Muscle of leg (tissue), 3 donors: ENCODE measurements at regions not wholly inside any gene's neighbourhood (a gene's known extent, or its start where the extent isn't known, plus 50 kb on each side); places are given as distances from the start of the nearest gene placed in this dataset.
A peak's percentile ranks its signal among the peaks of the same experiment; 100 is the strongest.

Experiments used
- DNase-seq: peaks from one replicate; pipeline ENCODE4 v3.0.0; 2013
- H3K27ac ChIP-seq: one replicate; pipeline ENCODE4 v1.5.1; 2013; ENCODE audit warnings: mild to moderate bottlenecking, low read length, control low read depth
- H3K27me3 ChIP-seq: one replicate; pipeline ENCODE4 v1.6.1; 2013; ENCODE audit warnings: low read length; ENCODE audit not compliant: control insufficient read depth, insufficient read depth
- H3K36me3 ChIP-seq: one replicate; pipeline ENCODE4 v1.6.1; 2013; ENCODE audit warnings: low read length; ENCODE audit not compliant: control insufficient read depth, insufficient read depth
- H3K4me1 ChIP-seq: one replicate; pipeline ENCODE4 v1.6.1; 2013; ENCODE audit warnings: low read length; ENCODE audit not compliant: control insufficient read depth, insufficient read depth
- H3K4me3 ChIP-seq: one replicate; pipeline ENCODE4 v1.5.1; 2013; ENCODE audit warnings: low read length, control low read depth
- H3K9me3 ChIP-seq: replicated peaks from 2 replicates; pipeline ENCODE4 v1.6.1; 2013; ENCODE audit warnings: low read depth, low read length; ENCODE audit not compliant: control insufficient read depth
- WGBS: methylation state at CpG from one replicate; pipeline ENCODE4 v1.1.5; 2013; ENCODE audit warnings: missing lambda C conversion rate; ENCODE audit not compliant: insufficient coverage; 5-methylcytosine and 5-hydroxymethylcytosine counted together

GRCh38 chr9:107218829-107219485 lies 64.1 kb upstream of the RAD23B start:
- 64% methylated on average over 4 of the region's 6 CpGs for WGBS
- H3K27ac ChIP-seq, result no peak overlapping the region
- H3K4me1 ChIP-seq, result no peaks in the 10 kb centered on the region
- H3K4me3 ChIP-seq, result no peak overlapping the region
- no peaks in the 10 kb centered on the region for H3K27me3 ChIP-seq
- DNase-seq, result no peak
- H3K9me3 ChIP-seq, result no peaks in the 10 kb centered on the region
- H3K36me3 ChIP-seq, result no peaks in the 10 kb centered on the region

GRCh38 chr9:107219486-107220077 lies 63.5 kb upstream of the RAD23B start:
- Histone ChIP-seq H3K36me3 (no peaks in the 10 kb centered on the region), H3K27ac (no peak overlapping the region), H3K4me3 (no peak overlapping the region), H3K4me1 (no peaks in the 10 kb centered on the region), H3K27me3 (no peaks in the 10 kb centered on the region), H3K9me3 (no peaks in the 10 kb centered on the region)
- DNase-seq, result no peak
- 83% methylated on average over 1 of the region's 4 CpGs for WGBS

GRCh38 chr9:107221321-107221720 lies 61.8 kb upstream of the RAD23B start:
- H3K4me1 ChIP-seq, result no peaks in the 10 kb centered on the region
- no peak overlapping the region for H3K4me3 ChIP-seq
- H3K9me3 ChIP-seq, result no peaks in the 10 kb centered on the region
- 60% methylated on average over 1 of the region's 2 CpGs for WGBS
- H3K27me3 ChIP-seq, result no peaks in the 10 kb centered on the region
- H3K27ac ChIP-seq, result no peak overlapping the region
- no peaks in the 10 kb centered on the region for H3K36me3 ChIP-seq
- DNase-seq, result no peak

- peak; percentile 49 for DNase-seq
- H3K27ac ChIP-seq, result peak overlapping the region; percentile 38
- no peaks in the 10 kb centered on the region for H3K9me3 ChIP-seq
- WGBS, result 27% methylated on average over 7 of the region's 7 CpGs
- no peaks in the 10 kb centered on the region for H3K4me1 ChIP-seq
- H3K36me3 ChIP-seq, result no peaks in the 10 kb centered on the region
- H3K27me3 ChIP-seq, result no peaks in the 10 kb centered on the region
- H3K4me3 ChIP-seq, result no peak overlapping the region
Observed at GRCh38 chr9:107222020-107222522, 61.0 kb upstream of the RAD23B start.

- peaks cover 5% of the 10 kb centered on the region for H3K4me1 ChIP-seq
- no peaks in the 10 kb centered on the region for H3K36me3 ChIP-seq
- no peak overlapping the region for H3K4me3 ChIP-seq
- DNase-seq, result no peak
- WGBS, result no CpG with 5 or more reads among the region's 2 CpGs
- no peaks in the 10 kb centered on the region for H3K9me3 ChIP-seq
- H3K27me3 ChIP-seq, result no peaks in the 10 kb centered on the region
- no peak overlapping the region for H3K27ac ChIP-seq
Observed at GRCh38 chr9:107223381-107223780, 59.7 kb upstream of the RAD23B start.

- WGBS, result no CpG with 5 or more reads among the region's 2 CpGs
- Histone ChIP-seq H3K9me3 (no peaks in the 10 kb centered on the region), H3K27ac (no peak overlapping the region)
Observed at GRCh38 chr9:107224252-107224651, 58.8 kb upstream of the RAD23B start.

GRCh38 chr9:107226421-107226820 lies 56.7 kb upstream of the RAD23B start:
- H3K4me3 ChIP-seq, result no peak overlapping the region
- H3K9me3 ChIP-seq, result no peaks in the 10 kb centered on the region
- no peak for DNase-seq
- H3K27ac ChIP-seq, result no peak overlapping the region
- no peaks in the 10 kb centered on the region for H3K27me3 ChIP-seq
- H3K36me3 ChIP-seq, result no peaks in the 10 kb centered on the region
- H3K4me1 ChIP-seq, result peaks cover 9% of the 10 kb centered on the region
- no CpG with 5 or more reads among the region's 2 CpGs for WGBS

More at GRCh38 chr9:107224252-107224651, 58.8 kb upstream of the RAD23B start:
- Histone ChIP-seq H3K4me1 (peaks cover 5% of the 10 kb centered on the region), H3K27me3 (no peaks in the 10 kb centered on the region), H3K4me3 (no peak overlapping the region), H3K36me3 (no peaks in the 10 kb centered on the region)
- DNase-seq, result no peak

- no CpG with 5 or more reads among the region's 3 CpGs for WGBS
- H3K36me3 ChIP-seq, result no peaks in the 10 kb centered on the region
- DNase-seq, result peak; percentile 80
- peaks cover 9% of the 10 kb centered on the region for H3K4me1 ChIP-seq
- H3K27me3 ChIP-seq, result no peaks in the 10 kb centered on the region
- no peak overlapping the region for H3K27ac ChIP-seq
- H3K9me3 ChIP-seq, result no peaks in the 10 kb centered on the region
- no peak overlapping the region for H3K4me3 ChIP-seq
Observed at GRCh38 chr9:107227774-107228173, 55.3 kb upstream of the RAD23B start.

- H3K4me3 ChIP-seq, result no peak overlapping the region
- no peak overlapping the region for H3K27ac ChIP-seq
- WGBS, result no CpG with 5 or more reads among the region's 6 CpGs
- H3K27me3 ChIP-seq, result no peaks in the 10 kb centered on the region
- H3K36me3 ChIP-seq, result no peaks in the 10 kb centered on the region
- no peaks in the 10 kb centered on the region for H3K9me3 ChIP-seq
- no peak for DNase-seq
- H3K4me1 ChIP-seq, result peaks cover 9% of the 10 kb centered on the region
Observed at GRCh38 chr9:107228496-107229039, 54.5 kb upstream of the RAD23B start.

GRCh38 chr9:107229241-107229741 lies 53.8 kb upstream of the RAD23B start:
- H3K36me3 ChIP-seq, result no peaks in the 10 kb centered on the region
- H3K4me3 ChIP-seq, result no peak overlapping the region
- no peaks in the 10 kb centered on the region for H3K9me3 ChIP-seq
- 52% methylated on average over 3 of the region's 4 CpGs for WGBS
- no peaks in the 10 kb centered on the region for H3K27me3 ChIP-seq
- peaks cover 9% of the 10 kb centered on the region for H3K4me1 ChIP-seq
- peak overlapping the region; percentile 47 for H3K27ac ChIP-seq
- DNase-seq, result peak; percentile 83
